ENCODE measurements at regions not wholly inside any gene's neighbourhood (a gene's known extent, or its start where the extent isn't known, plus 50 kb on each side); places are given as distances from the start of the nearest gene placed in this dataset.
A peak's percentile ranks its signal among the peaks of the same experiment; 100 is the strongest.

DNA sequence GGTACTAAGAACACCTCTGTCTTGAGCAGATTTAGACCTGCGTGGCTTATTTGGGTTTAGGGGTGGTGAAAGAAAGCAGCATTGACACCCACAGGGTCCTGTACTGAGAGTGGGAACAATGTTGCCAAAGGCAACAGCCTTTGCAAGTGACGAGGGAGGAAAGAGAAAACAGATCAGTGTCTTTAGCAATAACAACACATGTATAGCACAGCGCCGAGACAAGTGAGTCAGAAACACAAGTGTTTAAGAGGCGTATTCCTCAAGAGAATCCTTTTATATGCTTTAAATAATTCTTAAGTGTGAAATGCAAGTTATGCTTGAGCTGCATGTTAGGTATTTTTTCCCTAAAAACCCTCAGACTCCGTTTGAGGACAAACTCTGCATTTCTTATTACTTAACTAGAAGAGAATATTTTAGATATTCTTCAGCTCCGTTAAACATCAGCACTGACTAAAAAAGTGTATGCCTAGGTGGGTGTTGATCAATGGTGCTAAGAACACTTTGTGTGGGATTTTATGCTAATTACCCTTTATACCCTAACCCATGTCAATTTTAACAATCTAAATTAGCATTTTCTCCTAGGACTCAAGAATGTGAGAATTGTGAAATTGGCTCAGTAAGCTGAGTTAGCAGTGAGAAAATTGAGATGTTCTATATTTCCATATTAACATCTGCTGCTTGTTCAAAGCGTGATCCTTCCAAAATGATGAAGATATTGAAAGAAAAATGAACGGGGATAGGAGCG, 1095.4 kb upstream of the CELF2 start:
- H3K4me1 ChIP-seq (ENCODE audit: control insufficient read depth in 3 of 3, insufficient read depth in 2 of 3, low read depth in 1 of 3, low read length in 2 of 3): no peaks in the 10 kb centered on the region
- no peaks in the 10 kb centered on the region for H3K9me3 ChIP-seq (ENCODE audit: control insufficient read depth in 2 of 2, insufficient read depth in 1 of 2, low read depth in 1 of 2, low read length in 1 of 2)
- DNase-seq (no peak), FAIRE-seq (no peak)
- 79 to 88% (median 82%) methylated on average over 10 of the region's 10 CpGs for WGBS, 3 donors
- H3K27me3 ChIP-seq (ENCODE audit: control insufficient read depth in 3 of 3, insufficient read depth in 3 of 3, low read length in 3 of 3): no peaks in the 10 kb centered on the region
- no peaks in the 10 kb centered on the region for H3K36me3 ChIP-seq (ENCODE audit: control insufficient read depth in 3 of 3, insufficient read depth in 2 of 3, low read depth in 1 of 3, low read length in 3 of 3)
- no peak overlapping the region for H3K27ac ChIP-seq (ENCODE audit: low read depth in 1 of 3, low read length in 2 of 3)
- H3K4me3 ChIP-seq (ENCODE audit: low read depth in 1 of 3, low read length in 3 of 3): no peak overlapping the region

DNA sequence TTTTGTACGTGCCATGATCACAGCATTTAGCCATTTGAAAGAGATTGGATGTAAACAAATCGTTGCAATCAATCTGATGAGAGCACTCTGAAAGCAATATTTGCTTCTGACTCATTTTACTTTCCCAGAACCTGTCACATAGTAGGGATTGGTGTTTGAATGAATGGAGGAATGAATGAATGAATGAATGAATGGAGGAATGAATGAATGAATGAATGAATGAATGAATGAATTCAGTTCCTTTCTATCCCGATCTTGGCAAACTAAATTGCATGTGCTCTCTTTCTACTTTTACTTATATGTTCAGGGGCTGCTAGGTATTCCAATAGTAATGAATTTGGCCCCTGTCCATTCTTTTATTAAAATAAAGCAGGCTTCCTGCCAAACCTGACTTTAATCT, 1091.7 kb upstream of the CELF2 start:
- Histone ChIP-seq H3K4me1 (ENCODE audit: control insufficient read depth in 3 of 3, insufficient read depth in 2 of 3, low read depth in 1 of 3, low read length in 2 of 3) (no peaks in the 10 kb centered on the region), H3K27ac (ENCODE audit: low read depth in 1 of 3, low read length in 2 of 3) (no peak overlapping the region), H3K4me3 (ENCODE audit: low read depth in 1 of 3, low read length in 3 of 3) (no peak overlapping the region), H3K27me3 (ENCODE audit: control insufficient read depth in 3 of 3, insufficient read depth in 3 of 3, low read length in 3 of 3) (no peaks in the 10 kb centered on the region), H3K9me3 (ENCODE audit: control insufficient read depth in 2 of 2, insufficient read depth in 1 of 2, low read depth in 1 of 2, low read length in 1 of 2) (no peaks in the 10 kb centered on the region), H3K36me3 (ENCODE audit: control insufficient read depth in 3 of 3, insufficient read depth in 2 of 3, low read depth in 1 of 3, low read length in 3 of 3) (no peaks in the 10 kb centered on the region)
- no peak for DNase-seq
- no peak for FAIRE-seq
- 66 to 73% (median 71%) methylated on average over 3 of the region's 3 CpGs for WGBS, 3 donors

GRCh38 chr10:9926881-9927280, 1090.8 kb upstream of the CELF2 start:
- Histone ChIP-seq H3K4me1 (ENCODE audit: control insufficient read depth in 3 of 3, insufficient read depth in 2 of 3, low read depth in 1 of 3, low read length in 2 of 3) (no peaks in the 10 kb centered on the region), H3K27me3 (ENCODE audit: control insufficient read depth in 3 of 3, insufficient read depth in 3 of 3, low read length in 3 of 3) (no peaks in the 10 kb centered on the region), H3K9me3 (ENCODE audit: control insufficient read depth in 2 of 2, insufficient read depth in 1 of 2, low read depth in 1 of 2, low read length in 1 of 2) (no peaks in the 10 kb centered on the region), H3K36me3 (ENCODE audit: control insufficient read depth in 3 of 3, insufficient read depth in 2 of 3, low read depth in 1 of 3, low read length in 3 of 3) (no peaks in the 10 kb centered on the region), H3K27ac (ENCODE audit: low read depth in 1 of 3, low read length in 2 of 3) (no peak overlapping the region), H3K4me3 (ENCODE audit: low read depth in 1 of 3, low read length in 3 of 3) (no peak overlapping the region)
- WGBS, 3 donors: 53 to 69% (median 61%) methylated on average over 2 of the region's 2 CpGs
- FAIRE-seq (no peak), DNase-seq (no peak)

- peaks cover 0 to 7% of the 10 kb centered on the region in 2 donors for H3K9me3 ChIP-seq (ENCODE audit: control insufficient read depth in 2 of 2, insufficient read depth in 1 of 2, low read depth in 1 of 2, low read length in 1 of 2)
- 91 to 95% (median 91%) methylated on average over 2 of the region's 2 CpGs for WGBS, 3 donors
Measured at GRCh38 chr10:9939716-9940115, 1078.0 kb upstream of the CELF2 start.

GRCh38 chr10:9944690-9945089, 1073.0 kb upstream of the CELF2 start:
- Histone ChIP-seq H3K36me3 (ENCODE audit: control insufficient read depth in 3 of 3, insufficient read depth in 2 of 3, low read depth in 1 of 3, low read length in 3 of 3) (no peaks in the 10 kb centered on the region), H3K9me3 (ENCODE audit: control insufficient read depth in 2 of 2, insufficient read depth in 1 of 2, low read depth in 1 of 2, low read length in 1 of 2) (no peaks in the 10 kb centered on the region), H3K27me3 (ENCODE audit: control insufficient read depth in 3 of 3, insufficient read depth in 3 of 3, low read length in 3 of 3) (no peaks in the 10 kb centered on the region), H3K4me3 (ENCODE audit: low read depth in 1 of 3, low read length in 3 of 3) (no peak overlapping the region), H3K4me1 (ENCODE audit: control insufficient read depth in 3 of 3, insufficient read depth in 2 of 3, low read depth in 1 of 3, low read length in 2 of 3) (no peaks in the 10 kb centered on the region), H3K27ac (ENCODE audit: low read depth in 1 of 3, low read length in 2 of 3) (no peak overlapping the region)
- FAIRE-seq (no peak), DNase-seq (no peak)

More at GRCh38 chr10:9939716-9940115, 1078.0 kb upstream of the CELF2 start:
- Histone ChIP-seq H3K27me3 (ENCODE audit: control insufficient read depth in 3 of 3, insufficient read depth in 3 of 3, low read length in 3 of 3) (no peaks in the 10 kb centered on the region), H3K4me3 (ENCODE audit: low read depth in 1 of 3, low read length in 3 of 3) (no peak overlapping the region), H3K27ac (ENCODE audit: low read depth in 1 of 3, low read length in 2 of 3) (no peak overlapping the region), H3K36me3 (ENCODE audit: control insufficient read depth in 3 of 3, insufficient read depth in 2 of 3, low read depth in 1 of 3, low read length in 3 of 3) (no peaks in the 10 kb centered on the region), H3K4me1 (ENCODE audit: control insufficient read depth in 3 of 3, insufficient read depth in 2 of 3, low read depth in 1 of 3, low read length in 2 of 3) (no peaks in the 10 kb centered on the region)
- no peak for DNase-seq
- no peak for FAIRE-seq

DNA sequence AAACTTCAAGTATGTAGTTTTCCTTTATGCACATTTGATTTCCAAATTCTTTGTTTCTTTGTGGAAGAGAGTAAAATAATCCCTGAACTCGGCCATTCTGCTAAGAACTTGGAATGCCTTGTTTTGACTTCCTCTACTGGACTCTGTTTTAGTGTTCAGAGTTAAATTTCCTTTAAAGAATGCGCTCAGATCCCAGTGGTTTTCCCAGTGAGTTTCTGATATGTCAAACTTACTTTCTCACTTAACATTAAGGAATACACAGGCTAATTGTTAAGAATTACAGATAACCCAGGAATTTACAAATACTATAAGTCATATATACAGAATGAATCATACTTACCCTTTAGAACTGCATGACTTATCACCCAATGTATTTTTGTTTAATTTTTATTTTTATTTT, 1067.6 kb upstream of the CELF2 start:
- 78 to 89% (median 83%) methylated on average over 2 of the region's 2 CpGs for WGBS, 3 donors
- no peaks in the 10 kb centered on the region for H3K27me3 ChIP-seq (ENCODE audit: control insufficient read depth in 3 of 3, insufficient read depth in 3 of 3, low read length in 3 of 3)
- peaks cover 0 to 1% of the 10 kb centered on the region in 2 donors for H3K9me3 ChIP-seq (ENCODE audit: control insufficient read depth in 2 of 2, insufficient read depth in 1 of 2, low read depth in 1 of 2, low read length in 1 of 2)
- no peak for FAIRE-seq
- H3K4me3 ChIP-seq (ENCODE audit: low read depth in 1 of 3, low read length in 3 of 3): no peak overlapping the region
- no peaks in the 10 kb centered on the region for H3K4me1 ChIP-seq (ENCODE audit: control insufficient read depth in 3 of 3, insufficient read depth in 2 of 3, low read depth in 1 of 3, low read length in 2 of 3)
- DNase-seq: no peak
- H3K36me3 ChIP-seq (ENCODE audit: control insufficient read depth in 3 of 3, insufficient read depth in 2 of 3, low read depth in 1 of 3, low read length in 3 of 3): no peaks in the 10 kb centered on the region
- no peak overlapping the region for H3K27ac ChIP-seq (ENCODE audit: low read depth in 1 of 3, low read length in 2 of 3)

DNA sequence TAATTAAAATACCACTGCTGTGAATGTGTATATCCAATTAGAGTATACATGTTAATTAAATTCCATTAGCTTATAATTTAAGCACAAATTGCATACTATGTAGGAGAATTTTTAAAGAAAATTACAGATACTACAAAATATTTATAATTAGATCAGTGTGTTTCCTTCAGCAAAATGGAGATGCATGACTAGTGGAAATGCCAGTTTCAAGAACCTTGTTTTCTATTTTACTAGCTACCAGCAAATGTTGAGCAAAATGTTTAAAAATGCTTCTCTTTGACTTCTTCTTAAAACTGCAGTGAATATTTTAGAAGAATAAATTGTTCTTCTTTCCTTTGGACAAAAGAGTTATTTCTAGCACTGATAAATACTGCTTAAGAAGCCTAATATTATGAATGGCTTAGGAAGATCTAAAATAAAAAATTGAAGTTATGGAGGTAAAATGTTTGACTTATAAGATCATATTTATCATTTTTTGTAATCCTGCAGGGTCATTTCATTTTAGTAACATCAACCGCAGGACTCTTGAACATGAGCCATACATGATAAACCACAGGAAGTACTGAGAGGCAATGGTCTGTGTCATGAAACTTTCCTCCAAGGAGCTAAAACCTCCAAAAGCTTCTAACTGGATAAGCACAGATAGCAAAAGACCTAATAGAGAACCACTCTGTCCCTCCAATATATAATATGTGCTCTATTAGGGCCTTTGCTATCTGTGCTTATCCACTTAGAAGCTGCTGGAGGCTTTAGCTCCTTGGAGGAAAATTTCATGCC, 1066.0 kb upstream of the CELF2 start:
- WGBS, 3 donors: 83 to 97% (median 90%) methylated on average over 1 of the region's 1 CpG
- no peak for FAIRE-seq
- DNase-seq: no peak
- Histone ChIP-seq H3K4me1 (ENCODE audit: control insufficient read depth in 3 of 3, insufficient read depth in 2 of 3, low read depth in 1 of 3, low read length in 2 of 3) (no peaks in the 10 kb centered on the region), H3K9me3 (ENCODE audit: control insufficient read depth in 2 of 2, insufficient read depth in 1 of 2, low read depth in 1 of 2, low read length in 1 of 2) (peaks cover 0 to 1% of the 10 kb centered on the region in 2 donors), H3K36me3 (ENCODE audit: control insufficient read depth in 3 of 3, insufficient read depth in 2 of 3, low read depth in 1 of 3, low read length in 3 of 3) (no peaks in the 10 kb centered on the region), H3K4me3 (ENCODE audit: low read depth in 1 of 3, low read length in 3 of 3) (no peak overlapping the region), H3K27ac (ENCODE audit: low read depth in 1 of 3, low read length in 2 of 3) (no peak overlapping the region), H3K27me3 (ENCODE audit: control insufficient read depth in 3 of 3, insufficient read depth in 3 of 3, low read length in 3 of 3) (no peaks in the 10 kb centered on the region)

DNA sequence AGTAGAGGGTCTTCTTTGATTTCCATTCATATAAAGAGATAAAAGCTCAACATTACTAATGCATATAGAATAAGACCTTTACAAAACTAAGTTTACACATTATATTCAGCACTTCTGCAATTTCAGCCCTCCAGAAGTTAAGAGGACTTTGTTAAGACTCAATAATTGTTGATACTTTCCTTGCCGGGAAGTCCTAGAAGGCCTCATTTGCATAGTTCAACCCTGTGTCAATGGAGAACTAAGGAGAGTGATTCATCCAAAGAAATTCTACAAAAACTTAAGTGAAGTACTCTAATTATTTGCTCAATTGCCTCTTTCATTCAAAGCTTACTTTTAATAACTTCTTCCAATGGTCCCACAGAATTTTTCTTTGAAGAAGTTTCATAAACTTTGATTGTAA, 1060.3 kb upstream of the CELF2 start:
- H3K27me3 ChIP-seq (ENCODE audit: control insufficient read depth in 3 of 3, insufficient read depth in 3 of 3, low read length in 3 of 3): no peaks in the 10 kb centered on the region
- no peaks in the 10 kb centered on the region for H3K4me1 ChIP-seq (ENCODE audit: control insufficient read depth in 3 of 3, insufficient read depth in 2 of 3, low read depth in 1 of 3, low read length in 2 of 3)
- no peak overlapping the region for H3K27ac ChIP-seq (ENCODE audit: low read depth in 1 of 3, low read length in 2 of 3)
- H3K9me3 ChIP-seq (ENCODE audit: control insufficient read depth in 2 of 2, insufficient read depth in 1 of 2, low read depth in 1 of 2, low read length in 1 of 2): peaks cover 0 to 1% of the 10 kb centered on the region in 2 donors
- FAIRE-seq (no peak), DNase-seq (peak in 1 of 2 donors; percentile 6)
- H3K4me3 ChIP-seq (ENCODE audit: low read depth in 1 of 3, low read length in 3 of 3): no peak overlapping the region
- WGBS, 3 donors: 29 to 50% (median 37%) methylated on average over 1 of the region's 1 CpG
- H3K36me3 ChIP-seq (ENCODE audit: control insufficient read depth in 3 of 3, insufficient read depth in 2 of 3, low read depth in 1 of 3, low read length in 3 of 3): no peaks in the 10 kb centered on the region

Measured in small intestine (tissue), 7 donors.